KMS-11 (cell line): ENCODE measurements at regions not wholly inside any gene's neighbourhood (a gene's known extent, or its start where the extent isn't known, plus 50 kb on each side); places are given as distances from the start of the nearest gene placed in this dataset.

Experiments used
- H2AFZ ChIP-seq: fragments of 200-600 bp; sonication (generic); 2 replicates; pipeline ENCODE4 v1.6.1; 2016; ENCODE audit warnings: antibody characterized with exemption, mixed run types, low read depth
- H3K27ac ChIP-seq: fragments of 200-600 bp; sonication (generic); 2 replicates; pipeline ENCODE4 v1.6.1; 2016; ENCODE audit warnings: mild to moderate bottlenecking, mixed run types
- H3K27me3 ChIP-seq: fragments of 200-600 bp; sonication (generic); 2 replicates; pipeline ENCODE4 v1.6.1; 2017; ENCODE audit warnings: mild to moderate bottlenecking, low read depth, mixed run types, moderate library complexity; ENCODE audit not compliant: insufficient read depth
- H3K36me3 ChIP-seq: fragments of 200-600 bp; sonication (generic); 2 replicates; pipeline ENCODE4 v1.6.1; 2017; ENCODE audit warnings: mild to moderate bottlenecking, mixed run types; ENCODE audit not compliant: insufficient read depth
- H3K4me1 ChIP-seq: fragments of 200-600 bp; sonication (generic); 2 replicates; pipeline ENCODE4 v1.6.1; 2016; ENCODE audit warnings: mild to moderate bottlenecking, low read depth, mixed run types; ENCODE audit not compliant: poor library complexity, severe bottlenecking
- H3K4me2 ChIP-seq: fragments of 200-600 bp; sonication (generic); 2 replicates; pipeline ENCODE4 v1.7.0; 2016; ENCODE audit warnings: mild to moderate bottlenecking, mixed run types
- H3K4me3 ChIP-seq: fragments of 200-600 bp; sonication (generic); IDR thresholded peaks from 2 replicates; pipeline ENCODE4 v1.6.1; 2017; ENCODE audit warnings: low read depth, low read length, mixed read lengths; ENCODE audit not compliant: insufficient read depth
- H3K79me2 ChIP-seq: fragments of 200-600 bp; sonication (generic); 2 replicates; pipeline ENCODE4 v1.6.1; 2016; ENCODE audit warnings: low read depth, mixed run types; ENCODE audit not compliant: insufficient read depth
- H3K9ac ChIP-seq: fragments of 200-600 bp; sonication (generic); 2 replicates; pipeline ENCODE4 v1.6.1; 2016; ENCODE audit warnings: mild to moderate bottlenecking, mixed run types
- H4K20me1 ChIP-seq: fragments of 200-600 bp; sonication (generic); 2 replicates; pipeline ENCODE4 v1.6.1; 2016; ENCODE audit warnings: mild to moderate bottlenecking, mixed run types; ENCODE audit not compliant: insufficient read depth
- CTCF ChIP-seq: fragments of 200-600 bp; sonication (generic); conservative IDR thresholded peaks from 2 replicates; pipeline ENCODE4 v1.6.1; 2017; ENCODE audit warnings: low read depth, mild to moderate bottlenecking, antibody characterized with exemption, low read length, moderate library complexity, mixed read lengths

GRCh38 chr12:30829876-30830275 lies 75.1 kb upstream of the CAPRIN2 start:
- Histone ChIP-seq H3K9ac (no peak overlapping the region), H3K4me2 (no peak overlapping the region), H4K20me1 (no peaks in the 10 kb centered on the region), H3K36me3 (no peaks in the 10 kb centered on the region), H2AFZ (no peak overlapping the region), H3K27ac (no peak overlapping the region), H3K4me1 (no peaks in the 10 kb centered on the region), H3K27me3 (no peaks in the 10 kb centered on the region), H3K4me3 (no peak overlapping the region), H3K79me2 (no peaks in the 10 kb centered on the region)
- no peak for TF ChIP-seq CTCF

DNA sequence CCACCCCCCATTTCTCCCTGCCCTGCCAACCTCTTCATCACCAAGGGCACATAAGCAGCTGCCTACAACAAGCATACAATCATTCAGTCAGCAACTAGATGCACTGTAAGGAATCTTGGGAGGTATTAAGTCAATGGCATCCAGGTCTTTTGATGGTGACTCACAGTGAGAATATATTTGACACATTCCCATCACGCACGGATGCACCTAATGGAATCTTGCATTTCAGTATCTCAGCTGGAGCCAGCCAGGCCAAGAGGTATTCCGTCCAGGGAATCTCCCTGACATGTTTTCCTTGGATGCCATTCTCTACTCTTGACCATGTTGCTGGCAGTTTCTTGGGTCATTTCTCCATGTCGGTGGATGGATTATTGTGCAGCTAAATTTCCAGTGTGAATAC lies 73.9 kb upstream of the CAPRIN2 start:
- TF ChIP-seq CTCF, result no peak
- Histone ChIP-seq H3K4me2 (no peak overlapping the region), H3K9ac (no peak overlapping the region), H3K4me3 (no peak overlapping the region), H4K20me1 (no peaks in the 10 kb centered on the region), H3K79me2 (no peaks in the 10 kb centered on the region), H3K36me3 (no peaks in the 10 kb centered on the region), H3K4me1 (no peaks in the 10 kb centered on the region), H2AFZ (no peak overlapping the region), H3K27me3 (no peaks in the 10 kb centered on the region), H3K27ac (no peak overlapping the region)

DNA sequence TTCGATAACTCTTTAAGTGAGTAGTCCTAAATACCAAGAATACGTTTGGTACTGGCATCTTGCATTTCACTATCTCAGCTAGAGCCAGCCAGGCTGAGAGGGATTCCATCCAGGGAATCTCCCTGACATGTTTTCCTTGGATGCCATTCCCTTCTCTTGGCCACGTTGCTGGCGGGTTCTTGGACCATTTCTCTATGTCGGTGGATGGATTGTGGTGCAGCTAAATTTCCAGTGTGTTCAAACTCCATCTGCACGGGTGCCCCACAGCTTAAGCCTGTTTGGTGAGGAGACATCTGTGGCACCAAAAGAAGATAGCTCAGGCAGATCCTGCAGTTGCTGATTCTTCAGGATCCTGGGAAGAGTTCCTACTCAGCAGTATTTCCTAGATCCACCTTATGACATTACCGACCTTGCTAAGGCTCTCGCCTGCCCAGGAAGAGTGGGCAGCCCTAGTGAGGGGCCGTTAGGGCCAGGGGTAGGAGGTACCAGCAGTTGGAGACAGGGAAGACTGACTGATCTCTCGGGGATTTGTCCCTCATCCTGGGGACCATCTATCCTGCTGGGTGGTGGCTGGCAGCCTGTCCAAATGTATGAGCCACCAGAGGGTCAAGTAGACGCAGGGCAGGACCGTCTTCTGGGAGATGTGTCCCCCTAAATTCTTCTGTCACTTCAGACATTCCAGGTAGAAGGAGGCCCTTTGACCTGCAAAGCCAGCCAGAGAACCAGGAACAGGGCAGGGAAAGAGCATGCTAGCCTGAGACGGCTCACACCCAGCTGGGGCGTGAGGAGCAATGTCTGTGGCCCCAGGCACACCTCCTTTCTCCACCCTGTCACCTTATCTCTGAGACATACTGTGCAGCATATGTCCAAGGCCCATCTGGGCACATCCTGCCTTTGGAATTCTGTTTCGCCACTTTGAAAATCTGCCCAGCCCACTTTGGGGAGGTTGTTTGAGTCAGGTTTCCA lies 72.6 kb upstream of the CAPRIN2 start:
- Histone ChIP-seq H2AFZ (no peak overlapping the region), H3K79me2 (no peaks in the 10 kb centered on the region), H3K4me2 (no peak overlapping the region), H3K36me3 (no peaks in the 10 kb centered on the region), H3K9ac (no peak overlapping the region), H3K27ac (no peak overlapping the region), H3K4me1 (no peaks in the 10 kb centered on the region), H3K27me3 (no peaks in the 10 kb centered on the region), H4K20me1 (no peaks in the 10 kb centered on the region), H3K4me3 (no peak overlapping the region)
- TF ChIP-seq CTCF, result no peak

- no peak for TF ChIP-seq CTCF
- H3K4me1 ChIP-seq, result no peaks in the 10 kb centered on the region
These were observed 71.5 kb upstream of the CAPRIN2 start for GRCh38 chr12:30826276-30826675.

More at GRCh38 chr12:30826276-30826675, 71.5 kb upstream of the CAPRIN2 start:
- Histone ChIP-seq H3K4me2 (no peak overlapping the region), H3K27ac (no peak overlapping the region), H3K4me3 (no peak overlapping the region), H3K27me3 (no peaks in the 10 kb centered on the region), H3K36me3 (no peaks in the 10 kb centered on the region), H3K9ac (no peak overlapping the region), H4K20me1 (no peaks in the 10 kb centered on the region), H3K79me2 (no peaks in the 10 kb centered on the region), H2AFZ (no peak overlapping the region)
